OCI-LY1 (cell line): ENCODE measurements at regions not wholly inside any gene's neighbourhood (a gene's known extent, or its start where the extent isn't known, plus 50 kb on each side); places are given as distances from the start of the nearest gene placed in this dataset.

Experiments
- CTCF ChIP-seq: fragments of 200-600 bp; sonication (generic), shearing (Covaris generic); IDR thresholded peaks from 2 replicates; pipeline ENCODE4 v1.5.1; 2017; ENCODE audit warnings: mild to moderate bottlenecking, antibody characterized with exemption, low read length, moderate library complexity, mixed read lengths
- EZH2 ChIP-seq: fragments of 200-600 bp; sonication (generic), shearing (Covaris generic); IDR thresholded peaks from 2 replicates; pipeline ENCODE4 v1.8.0; 2017; ENCODE audit warnings: borderline replicate concordance, mixed run types, mild to moderate bottlenecking, antibody characterized with exemption, low read length, moderate library complexity, mixed read lengths

DNA sequence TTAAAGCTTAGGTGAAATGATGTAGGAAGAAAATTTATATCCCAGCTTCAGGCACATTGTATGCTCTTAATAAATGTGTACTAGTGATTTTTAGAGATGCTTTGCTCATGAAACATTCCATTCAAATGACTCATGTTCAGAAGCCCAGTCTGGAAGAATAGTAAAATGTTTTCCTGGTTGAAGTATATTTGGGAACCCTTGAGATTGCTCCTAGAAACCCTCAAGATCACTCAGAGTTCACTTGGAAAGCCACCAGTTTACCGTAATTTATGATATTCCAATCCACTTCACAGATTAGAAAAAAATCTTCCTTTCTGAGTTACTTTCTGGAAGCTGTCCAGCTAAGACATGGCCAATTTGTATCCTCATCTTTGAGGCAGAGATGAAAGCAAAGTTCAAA, 186.4 kb downstream of the SYT10 start:
- no peak for TF ChIP-seq CTCF
- TF ChIP-seq EZH2, result no peak
